Right cardiac atrium (tissue), 5 donors: ENCODE measurements at regions not wholly inside any gene's neighbourhood (a gene's known extent, or its start where the extent isn't known, plus 50 kb on each side); places are given as distances from the start of the nearest gene placed in this dataset.
A peak's percentile ranks its signal among the peaks of the same experiment; 100 is the strongest.

Experiments used
- ATAC-seq, 2 donors: fragments of 200-7000 bp; cut with Tn5 transposase; one replicate each; pipeline versions ENCODE4 v1.8.0 to v1.9.1; 2020; ENCODE audit warnings: moderate library complexity in 2 of 2, mild to moderate bottlenecking in 1 of 2
- DNase-seq, 3 donors: peaks; one replicate each; pipeline ENCODE4 v3.0.0-alpha.2; 2020
- H3K27ac ChIP-seq: one replicate; pipeline ENCODE4 v1.5.1; 2013; ENCODE audit warnings: mild to moderate bottlenecking, low read length, control low read depth, moderate library complexity
- H3K27me3 ChIP-seq: one replicate; pipeline ENCODE4 v1.6.1; 2013; ENCODE audit not compliant: control insufficient read depth, insufficient read depth
- H3K4me1 ChIP-seq: one replicate; pipeline ENCODE4 v1.6.1; 2013; ENCODE audit warnings: low read length; ENCODE audit not compliant: control insufficient read depth, insufficient read depth
- H3K4me3 ChIP-seq: one replicate; pipeline ENCODE4 v1.5.1; 2013; ENCODE audit warnings: low read length, control low read depth
- H3K9me3 ChIP-seq: one replicate; pipeline ENCODE4 v1.6.1; 2013; ENCODE audit warnings: low read length; ENCODE audit not compliant: control insufficient read depth
- WGBS: extraction: QIAGEN DNeasy Blood & Tissue Kit; methylation state at CpG from one replicate; pipeline ENCODE4 v1.1.7; 2013; 5-methylcytosine and 5-hydroxymethylcytosine counted together
- intact Hi-C, 4 donors: fragments of 100-400 bp; cut with DNase I; formaldehyde crosslinking; loops; one replicate each; pipeline versions ENCODE4 v1.11.0 to v1.14.0; 2022 to 2023
- donor health status: healthy with polysubstance abuse.
- donor health status: DM: no; HTN: yes; CAD: no.
- donor health status: DM: no; HTN: no; CAD: no.
- donor health status: DM: no; HTN: yes; CAD: no; lungs with severe emphysema.
- donor health status: DM: yes; HTN: yes; CAD: no.

DNA sequence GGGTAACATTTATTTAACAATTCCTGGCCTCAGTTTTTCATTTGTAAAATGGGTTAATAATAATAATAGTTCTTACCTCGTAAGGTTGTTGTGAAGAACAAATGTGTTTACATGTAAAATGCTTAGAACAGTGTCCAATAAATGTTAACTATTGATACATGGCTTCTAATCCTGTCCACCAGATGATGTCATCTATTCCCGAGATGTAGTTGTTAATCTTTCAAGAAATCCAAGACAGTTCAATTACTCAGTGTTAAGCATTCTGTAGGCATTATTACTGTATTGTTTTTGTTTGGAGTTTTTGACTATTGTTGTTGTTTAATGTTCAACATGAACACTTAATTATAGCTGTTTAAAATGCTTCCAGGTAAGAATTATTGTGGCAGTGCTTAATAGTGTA is 131.0 kb upstream of the FNDC3A start:
- 93% methylated on average over 2 of the region's 2 CpGs for WGBS

DNA sequence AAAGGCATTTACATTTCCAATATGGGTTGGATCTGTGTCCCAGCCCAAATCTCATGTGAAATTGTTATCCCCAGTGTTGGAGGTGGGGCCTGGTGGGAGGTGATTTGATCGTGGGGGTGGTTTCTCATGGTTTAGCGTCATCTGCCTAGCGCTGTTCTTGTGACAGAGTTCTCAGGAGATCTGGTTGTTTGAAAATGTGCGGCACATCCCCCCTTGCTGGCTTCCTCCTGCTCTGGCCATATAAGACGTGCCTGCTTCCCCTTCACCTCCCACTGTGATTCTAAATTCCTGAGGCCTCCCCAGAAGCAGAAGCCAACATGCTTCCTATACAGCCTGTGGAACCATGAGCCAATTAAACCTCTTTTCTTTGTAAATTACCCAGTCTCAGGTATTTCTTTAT is 126.2 kb upstream of the FNDC3A start:
- H3K9me3 ChIP-seq, result no peaks in the 10 kb centered on the region
- ATAC-seq, result no peak
- 72% methylated on average over 5 of the region's 5 CpGs for WGBS

More for the DNA sequence above, 131.0 kb upstream of the FNDC3A start:
- intact Hi-C loops, result no loop called here
- H3K4me3 ChIP-seq, result no peak overlapping the region
- H3K27me3 ChIP-seq, result no peaks in the 10 kb centered on the region
- no peak for DNase-seq
- H3K4me1 ChIP-seq, result no peaks in the 10 kb centered on the region
- ATAC-seq, result no peak
- H3K27ac ChIP-seq, result no peak overlapping the region
- H3K9me3 ChIP-seq, result no peaks in the 10 kb centered on the region

DNA sequence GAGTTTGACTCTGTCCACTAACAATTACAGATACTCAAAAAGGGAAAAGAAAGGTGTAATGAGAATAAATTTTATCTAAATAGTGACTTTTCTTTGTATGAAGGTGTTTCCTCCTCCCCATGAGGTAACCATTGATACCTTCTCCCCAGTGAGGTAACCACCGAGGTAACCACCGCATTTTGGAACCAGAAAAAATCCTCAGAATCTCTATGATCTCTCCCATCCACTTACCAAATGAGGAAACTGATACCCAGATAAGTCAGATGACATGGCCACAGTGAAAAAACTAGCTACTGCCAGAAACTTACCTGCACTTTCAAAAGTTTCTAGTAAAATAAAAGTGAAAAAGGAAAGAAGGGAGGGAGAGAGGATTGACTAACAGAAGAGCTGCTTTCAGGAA is 124.0 kb upstream of the FNDC3A start:
- Histone ChIP-seq H3K9me3 (no peaks in the 10 kb centered on the region), H3K4me3 (no peak overlapping the region), H3K4me1 (no peaks in the 10 kb centered on the region), H3K27me3 (no peaks in the 10 kb centered on the region), H3K27ac (no peak overlapping the region)
- intact Hi-C loops, result no loop called here
- DNase-seq (no peak), ATAC-seq (no peak)
- 89% methylated on average over 2 of the region's 2 CpGs for WGBS

More for the DNA sequence above, 126.2 kb upstream of the FNDC3A start:
- Histone ChIP-seq H3K27ac (no peak overlapping the region), H3K4me1 (no peaks in the 10 kb centered on the region), H3K4me3 (no peak overlapping the region), H3K27me3 (no peaks in the 10 kb centered on the region)
- intact Hi-C loops, result no loop called here
- DNase-seq, result no peak

DNA sequence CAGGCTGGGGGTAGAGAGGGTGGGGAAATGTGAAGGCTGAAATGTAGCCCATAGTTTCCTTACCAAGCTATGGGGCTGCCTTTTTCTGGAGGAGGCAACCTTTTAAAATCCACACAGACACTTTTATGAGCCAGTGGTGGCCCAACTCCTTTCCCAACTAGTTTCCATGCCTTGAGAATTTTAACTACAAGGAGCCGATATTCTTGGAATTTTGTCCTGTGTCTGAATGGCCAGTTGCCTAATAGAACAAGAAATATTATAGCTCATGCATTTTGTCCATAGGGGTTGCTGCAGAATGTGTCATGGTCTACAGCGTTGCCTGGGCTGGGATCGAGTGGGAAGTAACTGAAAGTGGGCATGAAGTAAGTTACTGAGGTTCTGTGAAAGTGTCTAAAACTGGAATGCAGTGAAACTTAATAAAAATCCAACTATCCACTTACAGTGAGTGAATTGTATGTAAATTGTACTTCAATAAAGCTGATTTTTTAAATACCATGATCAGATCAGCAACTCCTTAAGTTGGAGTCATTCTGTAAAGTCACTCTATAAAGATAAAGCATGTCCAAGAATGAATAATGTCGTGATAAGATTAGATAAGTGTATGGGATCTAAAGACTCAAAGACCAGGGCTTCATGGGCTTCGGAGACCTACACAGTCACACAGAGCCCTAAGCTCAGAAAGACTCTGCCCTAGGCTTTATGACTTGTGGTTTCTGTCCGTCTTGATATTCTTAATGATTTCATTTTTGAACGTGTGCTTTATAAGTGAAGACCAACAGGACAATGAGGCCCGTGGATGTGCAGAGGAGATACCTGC is 122.6 kb upstream of the FNDC3A start:
- ATAC-seq, result no peak
- no peaks in the 10 kb centered on the region for H3K4me1 ChIP-seq
- no peak for DNase-seq
- 69% methylated on average over 8 of the region's 8 CpGs for WGBS
- H3K9me3 ChIP-seq, result no peaks in the 10 kb centered on the region
- H3K27me3 ChIP-seq, result no peaks in the 10 kb centered on the region
- intact Hi-C loops, result no loop called here
- H3K4me3 ChIP-seq, result no peak overlapping the region
- H3K27ac ChIP-seq, result no peak overlapping the region

DNA sequence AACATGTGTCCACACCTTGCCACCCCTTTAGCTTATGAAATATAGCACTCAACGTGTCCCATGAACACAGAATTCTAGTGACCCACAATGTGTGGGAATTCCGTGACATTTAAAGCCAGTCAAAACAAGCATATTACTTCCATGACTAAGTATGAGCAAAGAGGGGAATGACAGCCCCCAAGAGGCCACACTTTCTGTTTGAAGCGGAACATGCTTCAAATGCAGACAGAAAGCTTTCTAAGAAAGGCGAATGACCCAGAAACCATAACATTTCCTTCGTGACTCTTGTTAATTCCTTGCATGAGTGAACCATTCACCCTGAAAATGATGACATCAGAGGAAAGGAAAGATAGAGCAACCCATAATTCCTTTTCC is 122.0 kb upstream of the FNDC3A start:
- no peak overlapping the region for H3K4me3 ChIP-seq
- intact Hi-C loops, result no loop called here
- no peaks in the 10 kb centered on the region for H3K27me3 ChIP-seq
- DNase-seq, result no peak
- peak in 1 of 2 donors; percentile 57 for ATAC-seq
- no peaks in the 10 kb centered on the region for H3K9me3 ChIP-seq
- H3K27ac ChIP-seq, result no peak overlapping the region
- no peaks in the 10 kb centered on the region for H3K4me1 ChIP-seq
- 53% methylated on average over 5 of the region's 5 CpGs for WGBS

DNA sequence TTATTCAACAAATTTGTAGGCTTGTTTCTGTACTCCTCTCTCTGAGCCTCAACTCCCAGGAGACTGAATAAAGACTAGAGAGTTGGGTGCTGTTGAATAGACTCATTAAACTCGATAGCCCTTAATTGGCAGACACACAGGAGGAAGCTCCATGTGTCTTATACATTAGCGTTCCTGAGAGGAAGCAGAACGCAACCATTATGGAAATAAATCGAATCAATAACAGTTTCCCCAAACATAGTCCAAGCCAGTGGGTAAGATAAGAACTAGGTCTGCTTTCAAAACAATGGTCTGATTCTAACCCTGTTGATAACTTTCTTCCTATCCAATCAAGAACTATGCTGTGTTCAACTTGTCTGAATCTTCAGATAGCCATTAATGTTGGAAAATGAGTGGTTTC is 118.1 kb upstream of the FNDC3A start:
- Histone ChIP-seq H3K4me3 (no peak overlapping the region), H3K9me3 (no peaks in the 10 kb centered on the region), H3K27me3 (no peaks in the 10 kb centered on the region), H3K27ac (no peak overlapping the region), H3K4me1 (no peaks in the 10 kb centered on the region)
- ATAC-seq (no peak), DNase-seq (no peak)
- WGBS, result 66% methylated on average over 4 of the region's 4 CpGs
- intact Hi-C loops, result no loop called here

DNA sequence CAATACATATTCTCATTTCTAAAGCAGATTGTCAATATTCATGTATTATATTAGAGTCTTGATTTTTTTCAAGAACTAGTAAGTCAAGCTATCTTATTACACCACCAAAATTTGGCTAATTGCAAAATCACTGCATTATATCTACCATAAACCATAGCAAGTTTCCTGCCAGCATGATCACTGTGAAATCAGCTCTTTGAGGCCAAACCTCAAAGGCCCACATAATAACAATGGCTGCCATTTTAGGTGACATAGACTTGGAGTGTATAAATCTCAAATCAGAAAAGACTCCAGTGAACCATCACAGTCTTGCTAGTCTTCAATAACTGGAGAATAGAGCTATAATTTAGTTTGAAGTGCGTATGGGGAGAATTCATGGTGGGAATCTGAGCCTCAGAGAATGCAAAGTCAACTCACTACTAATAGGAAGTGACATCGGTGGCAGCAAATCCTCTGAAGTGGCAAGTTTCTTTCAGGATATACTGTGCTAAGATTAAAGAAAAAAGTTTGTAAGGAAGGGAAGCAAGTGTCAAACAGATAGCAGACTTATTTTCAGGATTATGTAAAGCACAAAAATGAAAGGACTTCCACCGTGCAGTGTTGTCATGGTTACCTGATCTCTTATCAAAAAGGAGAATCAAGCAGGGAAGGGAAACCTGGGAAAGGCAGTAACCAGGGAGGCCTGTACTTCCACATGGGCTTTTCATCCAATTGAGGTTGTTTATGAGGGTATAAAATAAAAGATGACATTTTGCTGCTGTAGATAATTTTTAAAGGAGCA is 117.4 kb upstream of the FNDC3A start:
- Histone ChIP-seq H3K4me3 (no peak overlapping the region), H3K4me1 (no peaks in the 10 kb centered on the region), H3K27me3 (no peaks in the 10 kb centered on the region), H3K27ac (no peak overlapping the region), H3K9me3 (no peaks in the 10 kb centered on the region)
- DNase-seq (no peak), ATAC-seq (no peak)
- 60% methylated on average over 3 of the region's 3 CpGs for WGBS
- intact Hi-C loops, result no loop called here

DNA sequence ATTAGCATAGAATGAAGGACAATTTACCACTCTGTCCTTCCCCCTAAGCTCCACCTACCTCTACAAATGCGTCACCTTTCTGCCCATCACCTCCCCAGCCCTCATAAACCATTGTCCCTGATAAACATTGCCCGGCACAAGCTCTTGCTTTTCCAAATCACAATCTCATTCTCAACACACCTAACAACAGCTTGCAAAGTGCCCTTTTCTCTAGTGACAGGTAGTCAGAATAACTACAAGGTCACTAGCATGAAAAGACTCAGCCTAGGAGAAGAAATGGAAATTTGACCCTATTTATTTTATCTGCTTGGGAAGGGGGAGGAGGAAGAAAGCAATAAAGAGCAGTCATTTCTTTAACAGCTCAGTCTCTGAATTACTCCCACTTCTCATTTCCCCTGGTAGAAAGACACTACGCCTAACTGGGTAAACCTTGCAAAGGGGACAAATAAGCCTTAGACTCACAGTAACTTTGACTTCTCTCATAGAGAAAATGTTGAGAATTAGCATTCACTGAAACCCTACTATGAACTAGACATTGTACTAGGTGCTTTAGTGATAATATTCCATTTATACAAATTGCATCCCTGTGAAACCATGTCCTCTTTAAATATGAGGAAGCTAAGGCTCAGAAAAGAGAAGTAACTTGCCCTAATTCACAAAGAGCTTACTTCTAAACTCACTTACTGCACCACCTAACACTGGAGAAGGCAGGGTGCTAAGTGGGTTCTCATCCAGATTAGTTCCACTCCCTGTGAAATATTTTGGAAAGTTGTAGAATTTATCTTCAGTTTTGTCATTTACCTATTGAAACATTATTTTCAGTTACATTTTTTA is 116.2 kb upstream of the FNDC3A start:
- H3K27me3 ChIP-seq, result no peaks in the 10 kb centered on the region
- no peak overlapping the region for H3K4me3 ChIP-seq
- H3K27ac ChIP-seq, result no peak overlapping the region
- intact Hi-C loops, result no loop called here
- no peak for ATAC-seq
- no peaks in the 10 kb centered on the region for H3K4me1 ChIP-seq
- 65% methylated on average over 3 of the region's 3 CpGs for WGBS
- H3K9me3 ChIP-seq, result no peaks in the 10 kb centered on the region
- no peak for DNase-seq

DNA sequence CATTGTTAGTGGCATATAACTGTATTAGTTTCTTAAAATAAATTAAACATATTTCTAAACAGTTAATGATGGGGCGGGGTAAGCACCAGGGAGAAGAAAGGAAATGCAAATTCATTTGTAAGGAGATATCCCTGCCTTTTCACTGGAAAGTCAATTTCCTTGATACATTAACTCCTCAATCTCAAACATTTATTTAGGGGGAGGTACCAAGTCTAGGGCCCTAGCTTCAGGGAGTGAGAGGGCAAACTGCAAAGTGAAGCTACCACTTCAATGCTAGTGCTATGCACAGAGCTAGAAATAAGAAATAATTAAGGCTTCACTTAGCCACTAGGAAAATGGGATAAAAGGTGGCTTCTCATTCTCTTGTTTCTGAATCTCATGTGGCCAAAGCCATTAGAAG is 115.3 kb upstream of the FNDC3A start:
- DNase-seq (no peak), ATAC-seq (no peak)
- 75% methylated on average over 1 of the region's 1 CpG for whole genome bisulfite sequencing
- Histone ChIP-seq H3K27ac (no peak overlapping the region), H3K27me3 (no peaks in the 10 kb centered on the region), H3K9me3 (no peaks in the 10 kb centered on the region), H3K4me3 (no peak overlapping the region), H3K4me1 (no peaks in the 10 kb centered on the region)
- intact Hi-C loops, result no loop called here

DNA sequence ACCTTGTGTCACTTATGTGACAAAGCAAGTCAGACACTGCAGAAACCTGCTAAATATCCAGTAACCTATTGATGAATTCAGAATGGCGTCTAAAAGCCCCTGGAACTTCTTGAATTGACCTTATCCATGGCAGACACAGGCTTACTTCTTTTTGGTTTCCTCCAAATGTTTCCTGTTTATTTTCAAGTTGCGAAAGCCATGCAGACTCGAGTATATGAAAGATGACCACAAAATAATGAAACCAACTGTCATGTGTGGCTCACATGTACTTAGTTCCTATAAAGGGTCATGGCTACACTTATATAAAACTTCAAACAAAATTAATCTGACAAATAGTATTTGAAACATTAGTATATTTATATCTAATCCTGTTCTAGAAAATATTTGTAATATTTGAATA is 113.1 kb upstream of the FNDC3A start:
- H3K4me3 ChIP-seq, result no peak overlapping the region
- H3K4me1 ChIP-seq, result peaks cover 3% of the 10 kb centered on the region
- no peaks in the 10 kb centered on the region for H3K9me3 ChIP-seq
- 70% methylated on average over 3 of the region's 3 CpGs for WGBS
- intact Hi-C loops, result no loop called here
- H3K27me3 ChIP-seq, result no peaks in the 10 kb centered on the region
- DNase-seq (no peak), ATAC-seq (no peak)
- H3K27ac ChIP-seq, result no peak overlapping the region

DNA sequence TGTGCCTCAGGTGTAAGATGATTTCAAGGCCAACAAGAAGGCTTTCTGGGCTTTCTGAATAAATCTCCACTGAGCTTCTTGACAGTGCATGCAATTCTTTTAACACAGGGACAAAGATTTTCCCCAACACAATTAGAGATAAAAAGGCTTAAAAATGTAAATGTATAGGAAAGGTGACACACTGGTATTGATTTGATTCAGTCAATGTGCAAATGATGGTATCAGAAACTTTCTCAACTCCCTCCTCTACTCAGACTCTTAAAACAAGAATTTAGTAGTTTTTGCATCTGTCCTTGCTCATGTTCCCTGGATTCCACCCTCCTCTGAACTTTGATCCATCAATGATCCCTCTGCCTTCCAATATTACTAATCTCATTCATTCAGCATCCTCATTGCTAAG is 111.6 kb upstream of the FNDC3A start:
- ATAC-seq (no peak), DNase-seq (no peak)
- Histone ChIP-seq H3K4me3 (no peak overlapping the region), H3K27me3 (no peaks in the 10 kb centered on the region), H3K9me3 (no peaks in the 10 kb centered on the region), H3K27ac (no peak overlapping the region), H3K4me1 (peaks cover 3% of the 10 kb centered on the region)
- intact Hi-C loops, result no loop called here
